GM13977 (cell line): ENCODE measurements at regions not wholly inside any gene's neighbourhood (a gene's known extent, or its start where the extent isn't known, plus 50 kb on each side); places are given as distances from the start of the nearest gene placed in this dataset.

ENCODE experiments used
- DNase-seq: peaks from one replicate; pipeline ENCODE4 v3.0.0; 2012; ENCODE audit warnings: low spot score
- CTCF ChIP-seq: IDR thresholded peaks from 2 replicates; pipeline ENCODE4 v1.5.1; 2012; ENCODE audit warnings: mild to moderate bottlenecking, control low read depth; ENCODE audit not compliant: insufficient read depth; ENCODE audit errors: extremely low read depth, missing control alignments
- in situ Hi-C: fragments of 300-500 bp; cut with MboI; formaldehyde crosslinking; loops from one replicate; pipeline ENCODE4 v1.12.0; 2022; ENCODE audit warnings: low sequenced_read_pairs, low pct_unique_long_range_greater_than_20kb, mixed read lengths, inconsistent platforms; ENCODE audit not compliant: unreplicated experiment

GRCh38 chr3:56966104-56966503, 94.4 kb upstream of the SPATA12 start:
- TF ChIP-seq CTCF = no peak
- DNase-seq = no peak
- in situ Hi-C loops = no loop called here

DNA sequence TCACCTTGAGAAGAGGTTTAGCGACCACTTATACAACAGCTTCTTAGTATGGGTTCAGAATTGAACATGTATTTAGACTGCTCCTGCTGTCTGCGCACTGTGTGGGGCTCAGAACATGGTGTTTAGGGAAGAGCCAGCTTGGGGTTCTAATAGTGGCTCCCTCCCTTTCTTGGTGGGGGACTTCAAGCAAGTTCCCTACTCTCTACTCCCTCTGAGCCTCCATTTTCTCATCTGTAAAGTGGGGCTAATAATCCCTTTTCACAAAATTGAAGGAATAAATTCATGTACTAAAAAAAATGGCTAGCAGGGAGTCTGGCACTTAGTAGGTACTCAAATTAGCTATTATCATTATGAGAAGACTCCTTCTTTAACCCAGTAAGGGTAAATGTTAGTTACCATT, 97.5 kb upstream of the SPATA12 start:
- no peak for DNase-seq
- TF ChIP-seq CTCF = no peak
- in situ Hi-C loops = no loop called here

DNA sequence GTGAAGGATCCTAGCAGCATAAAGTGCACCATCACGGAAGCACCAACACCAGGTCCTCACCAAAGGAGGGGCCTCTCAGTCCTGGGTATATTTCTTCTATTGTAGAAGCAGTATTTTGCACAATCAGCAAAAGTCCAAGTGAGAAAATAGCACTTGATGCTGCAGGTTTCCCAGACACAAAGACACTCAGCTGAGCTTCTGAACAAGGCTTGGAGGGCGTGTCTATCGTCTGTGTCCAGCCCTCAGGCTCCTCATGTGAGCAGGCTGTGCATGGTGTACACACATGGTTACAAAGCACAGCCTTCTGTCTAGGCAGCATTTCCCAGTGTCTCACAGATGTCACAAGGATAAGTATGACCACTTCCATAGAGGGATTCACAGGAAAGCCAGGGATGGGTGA, 98.3 kb upstream of the SPATA12 start:
- no peak for TF ChIP-seq CTCF
- no peak for DNase-seq
- in situ Hi-C loops = no loop called here

- DNase-seq = peak; percentile 53
- in situ Hi-C loops = no loop called here
- no peak for TF ChIP-seq CTCF
Measured at GRCh38 chr3:56960234-56960917, 100.1 kb upstream of the SPATA12 start.

DNA sequence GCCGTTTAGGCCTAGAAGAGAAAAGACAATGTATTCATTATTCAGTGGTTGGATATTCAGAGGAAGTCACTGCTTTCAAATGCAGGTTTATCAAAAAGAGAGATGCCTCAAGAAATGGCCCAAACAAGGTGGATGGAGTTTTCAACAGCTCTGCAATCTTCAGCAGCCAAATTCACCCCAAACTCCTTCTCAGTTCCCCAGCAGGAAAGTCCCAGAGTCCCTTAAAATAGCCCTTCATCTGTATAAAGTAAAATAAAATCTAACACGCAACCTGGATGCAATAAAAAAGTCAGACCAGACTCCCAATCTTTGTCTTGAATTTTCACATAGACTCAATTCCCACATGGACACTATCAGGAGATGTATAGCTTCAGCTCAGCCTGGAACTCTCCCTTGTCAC, 101.6 kb upstream of the SPATA12 start:
- no peak for DNase-seq
- in situ Hi-C loops = no loop called here
- TF ChIP-seq CTCF = no peak

- in situ Hi-C loops = no loop called here
- DNase-seq = no peak
- no peak for TF ChIP-seq CTCF
Measured at GRCh38 chr3:56957522-56957921, 102.9 kb upstream of the SPATA12 start.
